Vagina (tissue), 2 donors: ENCODE measurements at regions not wholly inside any gene's neighbourhood (a gene's known extent, or its start where the extent isn't known, plus 50 kb on each side); places are given as distances from the start of the nearest gene placed in this dataset.

Experiments used
- DNase-seq, 2 donors: peaks; one replicate each; pipeline ENCODE4 v3.0.0-alpha.2; 2017; ENCODE audit errors: extremely low spot score in 2 of 2
- H3K27ac ChIP-seq: fragments of 200-600 bp; sonication (generic); one replicate; pipeline ENCODE4 v1.5.1; 2019
- H3K27me3 ChIP-seq: fragments of 200-600 bp; sonication (generic); one replicate; pipeline ENCODE4 v1.5.1; 2019
- H3K36me3 ChIP-seq, 2 donors: fragments of 200-600 bp; sonication (generic); one replicate each; pipeline ENCODE4 v1.5.1; 2017 to 2019
- H3K4me1 ChIP-seq: fragments of 200-600 bp; sonication (generic); one replicate; pipeline ENCODE4 v1.5.1; 2019
- H3K4me3 ChIP-seq, 2 donors: fragments of 200-600 bp; sonication (generic); 1 replicate in 1 of 2; 2 replicates in 1 of 2; pipeline ENCODE4 v1.5.1; 2016 to 2019
- H3K9me3 ChIP-seq: fragments of 200-600 bp; sonication (generic); one replicate; pipeline ENCODE4 v1.5.1; 2019
- CTCF ChIP-seq, 3 experiments: fragments of 450-650 bp in 2 of 3; fragments of 200-600 bp in 1 of 3; sonication (generic) in 1 of 3; IDR thresholded peaks; one replicate each; pipeline ENCODE4 v1.5.1; 2017 to 2019; ENCODE audit warnings: antibody characterized with exemption in 3 of 3, mild to moderate bottlenecking in 2 of 3, moderate library complexity in 2 of 3
- POLR2A ChIP-seq, 2 donors: fragments of 450-650 bp; IDR thresholded peaks; one replicate each; pipeline ENCODE4 v1.6.1; 2017; ENCODE audit warnings: antibody characterized with exemption in 2 of 2, mild to moderate bottlenecking in 2 of 2, moderate library complexity in 2 of 2
- POLR2AphosphoS5 ChIP-seq, 2 donors: sonication (generic); formaldehyde crosslinking; IDR thresholded peaks; one replicate each; pipeline ENCODE4 v1.9.0; 2017; ENCODE audit warnings: antibody characterized with exemption in 2 of 2, mild to moderate bottlenecking in 2 of 2, low read depth in 1 of 2; ENCODE audit not compliant: insufficient read depth in 1 of 2
- intact Hi-C: fragments of 100-400 bp; cut with DNase I; formaldehyde crosslinking; loops from one replicate; pipeline ENCODE4 v1.15.1; 2023

GRCh38 chr4:110737931-110738330, 115.1 kb upstream of the PITX2 start:
- Histone ChIP-seq H3K36me3 (no peaks in the 10 kb centered on the region), H3K9me3 (no peaks in the 10 kb centered on the region), H3K27me3 (no peaks in the 10 kb centered on the region), H3K4me1 (no peaks in the 10 kb centered on the region), H3K27ac (no peak overlapping the region), H3K4me3 (no peak overlapping the region)
- no peak for DNase-seq
- no peak for TF ChIP-seq POLR2AphosphoS5 (IDR thresholded peaks at IDR 0.05; ENCODE audit: insufficient read depth in 1 of 2, low read depth in 1 of 2)
- TF ChIP-seq CTCF (IDR thresholded peaks at IDR 0.05): no peak
- TF ChIP-seq POLR2A (IDR thresholded peaks at IDR 0.05): no peak
- intact Hi-C loops: no loop called here

DNA sequence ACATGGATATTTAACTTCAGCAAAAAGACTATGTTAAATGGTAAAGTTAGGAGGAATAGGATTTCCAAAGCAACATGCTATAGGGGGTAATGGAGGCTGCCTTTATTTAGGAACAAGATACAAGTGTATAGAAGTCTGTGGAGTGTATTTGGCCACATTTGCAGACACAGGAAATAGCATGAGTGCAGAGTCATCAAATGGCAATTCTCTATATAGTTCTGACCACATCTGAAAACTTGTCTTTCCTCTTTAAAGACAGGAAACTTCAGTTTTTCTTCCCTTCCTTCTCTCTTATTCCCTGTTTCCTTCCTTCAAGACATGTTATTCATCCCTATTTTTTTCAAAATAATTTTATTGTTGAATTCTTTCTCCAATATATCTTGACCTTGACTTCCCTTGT, 119.3 kb upstream of the PITX2 start:
- Histone ChIP-seq H3K27me3 (no peaks in the 10 kb centered on the region), H3K4me3 (no peak overlapping the region), H3K36me3 (no peaks in the 10 kb centered on the region), H3K9me3 (no peaks in the 10 kb centered on the region), H3K27ac (no peak overlapping the region), H3K4me1 (no peaks in the 10 kb centered on the region)
- DNase-seq: no peak
- intact Hi-C loops: no loop called here
- TF ChIP-seq POLR2AphosphoS5 (IDR thresholded peaks at IDR 0.05; ENCODE audit: insufficient read depth in 1 of 2, low read depth in 1 of 2) (no peak), CTCF (IDR thresholded peaks at IDR 0.05) (no peak), POLR2A (IDR thresholded peaks at IDR 0.05) (no peak)

GRCh38 chr4:110748071-110748470, 125.2 kb upstream of the PITX2 start:
- intact Hi-C loops: no loop called here
- Histone ChIP-seq H3K4me1 (no peaks in the 10 kb centered on the region), H3K27ac (no peak overlapping the region), H3K4me3 (no peak overlapping the region), H3K9me3 (no peaks in the 10 kb centered on the region), H3K36me3 (no peaks in the 10 kb centered on the region), H3K27me3 (no peaks in the 10 kb centered on the region)
- no peak for DNase-seq
- TF ChIP-seq POLR2AphosphoS5 (IDR thresholded peaks at IDR 0.05; ENCODE audit: insufficient read depth in 1 of 2, low read depth in 1 of 2) (no peak), CTCF (IDR thresholded peaks at IDR 0.05) (no peak), POLR2A (IDR thresholded peaks at IDR 0.05) (no peak)

GRCh38 chr4:110751183-110751582, 128.3 kb upstream of the PITX2 start:
- no peak for TF ChIP-seq CTCF (IDR thresholded peaks at IDR 0.05)
- no peak for TF ChIP-seq POLR2AphosphoS5 (IDR thresholded peaks at IDR 0.05; ENCODE audit: insufficient read depth in 1 of 2, low read depth in 1 of 2)
- TF ChIP-seq POLR2A (IDR thresholded peaks at IDR 0.05): no peak
- no peak for DNase-seq
- Histone ChIP-seq H3K4me1 (no peaks in the 10 kb centered on the region), H3K27ac (no peak overlapping the region), H3K9me3 (no peaks in the 10 kb centered on the region), H3K27me3 (no peaks in the 10 kb centered on the region), H3K4me3 (no peak overlapping the region), H3K36me3 (no peaks in the 10 kb centered on the region)
- intact Hi-C loops: no loop called here

- H3K9me3 ChIP-seq: no peaks in the 10 kb centered on the region
- H3K27me3 ChIP-seq: no peaks in the 10 kb centered on the region
- H3K36me3 ChIP-seq: no peaks in the 10 kb centered on the region
- no peak for DNase-seq
- no peak for TF ChIP-seq POLR2AphosphoS5 (IDR thresholded peaks at IDR 0.05; ENCODE audit: insufficient read depth in 1 of 2, low read depth in 1 of 2)
- no peak for TF ChIP-seq POLR2A (IDR thresholded peaks at IDR 0.05)
- no peak for TF ChIP-seq CTCF (IDR thresholded peaks at IDR 0.05)
- H3K27ac ChIP-seq: no peak overlapping the region
- intact Hi-C loops: no loop called here
- no peak overlapping the region for H3K4me3 ChIP-seq
- no peaks in the 10 kb centered on the region for H3K4me1 ChIP-seq
These were observed 129.1 kb upstream of the PITX2 start for GRCh38 chr4:110751986-110752385.
